ENCODE measurements at regions not wholly inside any gene's neighbourhood (a gene's known extent, or its start where the extent isn't known, plus 50 kb on each side); places are given as distances from the start of the nearest gene placed in this dataset.

- CTCF ChIA-PET = interaction anchor here (0.6 to 0.7 kb wide), 2 partner anchors 26 to 374 kb away, joined by 3 read pairs; no protein-coding TSS in a partner anchor
- DNase-seq (ENCODE audit: low spot score) = no peak
Observed at GRCh38 chr9:115196919-115197318, 79.0 kb upstream of the TNC start.

DNA sequence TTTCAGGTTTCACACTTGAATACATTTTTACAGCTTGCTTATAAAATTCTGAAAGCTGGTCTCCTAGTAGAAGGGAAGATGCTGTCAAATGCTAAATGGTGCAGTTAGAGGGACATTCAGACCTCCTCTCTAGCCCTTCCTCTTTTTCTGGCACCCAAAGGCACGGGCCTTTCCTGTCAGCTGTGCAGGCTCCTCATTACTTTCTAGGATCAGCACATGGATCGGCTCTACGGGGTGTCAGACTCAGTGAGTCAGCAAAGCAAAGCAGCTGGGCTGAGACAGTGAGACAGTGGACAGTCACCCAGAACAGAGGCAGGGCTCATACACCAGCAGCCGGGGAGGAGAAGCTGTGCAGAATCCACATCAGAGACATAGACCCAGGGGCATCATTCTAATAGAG, 80.0 kb upstream of the TNC start:
- no peak for DNase-seq (ENCODE audit: low spot score)
- TF ChIP-seq, protein P1, sequence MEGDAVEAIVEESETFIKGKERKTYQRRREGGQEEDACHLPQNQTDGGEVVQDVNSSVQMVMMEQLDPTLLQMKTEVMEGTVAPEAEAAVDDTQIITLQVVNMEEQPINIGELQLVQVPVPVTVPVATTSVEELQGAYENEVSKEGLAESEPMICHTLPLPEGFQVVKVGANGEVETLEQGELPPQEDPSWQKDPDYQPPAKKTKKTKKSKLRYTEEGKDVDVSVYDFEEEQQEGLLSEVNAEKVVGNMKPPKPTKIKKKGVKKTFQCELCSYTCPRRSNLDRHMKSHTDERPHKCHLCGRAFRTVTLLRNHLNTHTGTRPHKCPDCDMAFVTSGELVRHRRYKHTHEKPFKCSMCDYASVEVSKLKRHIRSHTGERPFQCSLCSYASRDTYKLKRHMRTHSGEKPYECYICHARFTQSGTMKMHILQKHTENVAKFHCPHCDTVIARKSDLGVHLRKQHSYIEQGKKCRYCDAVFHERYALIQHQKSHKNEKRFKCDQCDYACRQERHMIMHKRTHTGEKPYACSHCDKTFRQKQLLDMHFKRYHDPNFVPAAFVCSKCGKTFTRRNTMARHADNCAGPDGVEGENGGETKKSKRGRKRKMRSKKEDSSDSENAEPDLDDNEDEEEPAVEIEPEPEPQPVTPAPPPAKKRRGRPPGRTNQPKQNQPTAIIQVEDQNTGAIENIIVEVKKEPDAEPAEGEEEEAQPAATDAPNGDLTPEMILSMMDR (conservative IDR thresholded peaks at IDR 0.05; ENCODE audit: low read depth) = no peak
- ChIA-PET POLR2A (ENCODE audit: low non-redundant PET) (no interaction called here), CTCF (no interaction called here)
- no peak overlapping the region for H3K27ac ChIP-seq

More at GRCh38 chr9:115196919-115197318, 79.0 kb upstream of the TNC start:
- H3K27ac ChIP-seq = no peak overlapping the region
- POLR2A ChIA-PET (ENCODE audit: low non-redundant PET) = no interaction called here
- TF ChIP-seq, protein P1 (conservative IDR thresholded peaks at IDR 0.05; ENCODE audit: low read depth) = no peak

DNA sequence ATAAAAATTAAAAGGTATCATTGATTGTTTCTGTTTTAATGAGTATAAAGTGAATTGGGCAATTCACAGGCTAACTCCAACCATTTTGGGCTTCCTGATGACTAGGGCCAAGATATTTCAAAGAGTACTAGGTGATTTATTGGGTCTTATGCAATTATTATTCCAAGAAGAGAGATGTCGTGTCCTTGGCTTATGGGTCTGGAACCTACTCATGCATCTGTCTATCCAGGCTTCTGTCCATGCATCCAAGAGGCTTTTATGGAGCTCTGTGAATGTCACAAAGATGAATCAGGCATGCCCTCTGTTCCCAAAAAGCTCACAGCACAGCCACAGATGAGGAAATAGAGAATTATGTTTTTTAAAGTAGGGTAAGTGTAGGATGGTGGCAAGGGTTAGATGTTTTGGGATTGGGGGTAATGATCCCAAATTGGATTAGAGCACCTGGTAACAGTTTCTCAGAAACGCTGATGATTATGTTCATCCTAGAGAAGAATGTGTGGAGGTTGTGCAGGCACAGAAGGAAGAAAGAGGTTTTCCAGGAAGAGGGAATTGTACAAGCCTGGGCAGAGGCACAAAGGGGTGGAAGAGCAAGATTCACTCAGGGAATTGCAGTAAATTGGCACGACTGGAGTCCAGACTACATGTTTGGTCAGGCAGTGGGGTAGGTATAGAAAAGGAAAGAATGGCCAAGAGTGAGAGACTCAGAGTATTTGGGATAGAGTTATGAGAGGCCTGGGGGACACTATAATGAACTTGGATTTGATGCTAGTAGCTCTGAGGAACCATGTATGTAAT, 83.0 kb upstream of the TNC start:
- CTCF ChIA-PET = interaction anchor here (0.8 kb wide), 1 partner anchor 428 kb away, joined by 3 read pairs; no protein-coding TSS in a partner anchor
- DNase-seq (ENCODE audit: low spot score) = no peak
- TF ChIP-seq, protein P1 (conservative IDR thresholded peaks at IDR 0.05; ENCODE audit: low read depth) = no peak
- H3K27ac ChIP-seq = no peak overlapping the region
- POLR2A ChIA-PET (ENCODE audit: low non-redundant PET) = no interaction called here

DNA sequence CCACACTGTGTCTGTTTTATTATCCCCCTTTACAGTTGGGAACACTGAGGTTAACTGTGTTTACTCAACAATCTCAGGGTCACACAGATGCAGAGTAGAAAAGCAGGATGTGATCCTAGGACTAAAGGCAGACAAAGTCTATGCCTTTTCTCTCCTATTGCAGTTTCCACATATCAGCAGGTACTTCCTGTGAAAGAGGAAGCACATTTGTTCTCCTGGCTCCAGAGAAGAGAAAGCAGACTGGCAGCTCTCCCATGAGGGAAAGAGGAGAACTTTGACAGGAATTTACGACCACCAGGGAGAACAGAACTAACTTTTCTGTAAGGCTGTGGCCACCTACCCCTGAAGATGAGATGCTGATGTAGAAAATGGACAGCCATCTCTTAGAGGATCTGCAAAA, 84.2 kb upstream of the TNC start:
- ChIA-PET CTCF (interaction anchor here (0.7 kb wide), 1 partner anchor 241 kb away, joined by 5 read pairs; no protein-coding TSS in a partner anchor), POLR2A (ENCODE audit: low non-redundant PET) (no interaction called here)
- TF ChIP-seq, protein P1 (conservative IDR thresholded peaks at IDR 0.05; ENCODE audit: low read depth) = no peak
- no peak for DNase-seq (ENCODE audit: low spot score)
- H3K27ac ChIP-seq = no peak overlapping the region

GRCh38 chr9:115202960-115203751, 85.2 kb upstream of the TNC start:
- POLR2A ChIA-PET (ENCODE audit: low non-redundant PET) = no interaction called here
- TF ChIP-seq, protein P1 (conservative IDR thresholded peaks at IDR 0.05; ENCODE audit: low read depth) = no peak
- no peak overlapping the region for H3K27ac ChIP-seq
- CTCF ChIA-PET = no interaction called here
- no peak for DNase-seq (ENCODE audit: low spot score)

GRCh38 chr9:115204904-115205453, 87.0 kb upstream of the TNC start:
- ChIA-PET POLR2A (ENCODE audit: low non-redundant PET) (no interaction called here), CTCF (interaction anchor here (0.6 to 1.5 kb wide), 3 partner anchors 9 to 41 kb away, joined by 4 to 6 read pairs (median 4); no protein-coding TSS in a partner anchor)
- DNase-seq (ENCODE audit: low spot score) = peak; percentile 97
- no peak overlapping the region for H3K27ac ChIP-seq
- TF ChIP-seq, protein P1 (conservative IDR thresholded peaks at IDR 0.05; ENCODE audit: low read depth) = no peak

Data from RWPE1 (cell line).